Mesothelial cell of epicardium (in vitro differentiated cells): ENCODE measurements at regions not wholly inside any gene's neighbourhood (a gene's known extent, or its start where the extent isn't known, plus 50 kb on each side); places are given as distances from the start of the nearest gene placed in this dataset.

Experiments used
- DNase-seq, 2 experiments: peaks; one replicate each; pipeline ENCODE4 v3.0.0; 2021; ENCODE audit warnings: low spot score in 2 of 2; ENCODE audit not compliant: unreplicated experiment in 2 of 2
- H3K27ac Mint-ChIP-seq: 2 replicates; pipeline ENCODE4 v1.8.0; 2021; ENCODE audit warnings: mixed read lengths
- H3K27me3 Mint-ChIP-seq: 2 replicates; pipeline ENCODE4 v1.8.0; 2021; ENCODE audit warnings: low read depth, mixed read lengths
- H3K36me3 Mint-ChIP-seq: 2 replicates; pipeline ENCODE4 v1.8.0; 2021; ENCODE audit warnings: mixed read lengths
- H3K4me1 Mint-ChIP-seq: 2 replicates; pipeline ENCODE4 v1.8.0; 2021; ENCODE audit warnings: mixed read lengths
- H3K4me3 Mint-ChIP-seq: 2 replicates; pipeline ENCODE4 v1.8.0; 2021; ENCODE audit warnings: mild to moderate bottlenecking, moderate library complexity, mixed read lengths
- H3K9me3 Mint-ChIP-seq: 2 replicates; pipeline ENCODE4 v1.8.0; 2021; ENCODE audit warnings: mixed read lengths
- TF ChIP-seq, protein P1 (sequence below): fragments of 200-600 bp; sonication (generic); IDR thresholded peaks from one replicate; pipeline ENCODE4 v1.5.0; 2021; ENCODE audit warnings: antibody characterized with exemption; ENCODE audit not compliant: unreplicated experiment

DNA sequence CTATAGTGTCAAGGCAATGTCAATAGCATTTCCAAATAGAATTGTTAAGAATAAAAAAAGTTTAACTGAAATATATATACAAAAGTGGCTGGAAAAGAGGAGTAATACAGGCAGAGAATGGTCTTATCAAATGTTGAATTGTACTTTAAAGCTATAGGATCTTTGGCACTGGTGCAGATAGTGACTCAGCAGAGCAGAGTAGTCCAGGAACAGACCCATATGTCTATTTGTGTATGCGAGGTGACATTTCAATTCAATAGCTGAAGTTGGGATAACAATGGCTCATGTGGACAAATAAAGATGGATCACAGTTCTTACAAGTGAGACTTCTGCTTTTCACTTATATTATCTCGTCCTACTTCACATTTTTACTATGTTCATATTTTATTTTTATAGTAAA lies 543.0 kb upstream of the B3GALT2 start:
- H3K36me3 Mint-ChIP-seq, result peaks cover 1% of the 10 kb centered on the region
- H3K9me3 Mint-ChIP-seq, result peaks cover 4% of the 10 kb centered on the region
- no peaks in the 10 kb centered on the region for H3K27me3 Mint-ChIP-seq
- peaks cover 11% of the 10 kb centered on the region for H3K4me1 Mint-ChIP-seq
- TF ChIP-seq, protein P1, sequence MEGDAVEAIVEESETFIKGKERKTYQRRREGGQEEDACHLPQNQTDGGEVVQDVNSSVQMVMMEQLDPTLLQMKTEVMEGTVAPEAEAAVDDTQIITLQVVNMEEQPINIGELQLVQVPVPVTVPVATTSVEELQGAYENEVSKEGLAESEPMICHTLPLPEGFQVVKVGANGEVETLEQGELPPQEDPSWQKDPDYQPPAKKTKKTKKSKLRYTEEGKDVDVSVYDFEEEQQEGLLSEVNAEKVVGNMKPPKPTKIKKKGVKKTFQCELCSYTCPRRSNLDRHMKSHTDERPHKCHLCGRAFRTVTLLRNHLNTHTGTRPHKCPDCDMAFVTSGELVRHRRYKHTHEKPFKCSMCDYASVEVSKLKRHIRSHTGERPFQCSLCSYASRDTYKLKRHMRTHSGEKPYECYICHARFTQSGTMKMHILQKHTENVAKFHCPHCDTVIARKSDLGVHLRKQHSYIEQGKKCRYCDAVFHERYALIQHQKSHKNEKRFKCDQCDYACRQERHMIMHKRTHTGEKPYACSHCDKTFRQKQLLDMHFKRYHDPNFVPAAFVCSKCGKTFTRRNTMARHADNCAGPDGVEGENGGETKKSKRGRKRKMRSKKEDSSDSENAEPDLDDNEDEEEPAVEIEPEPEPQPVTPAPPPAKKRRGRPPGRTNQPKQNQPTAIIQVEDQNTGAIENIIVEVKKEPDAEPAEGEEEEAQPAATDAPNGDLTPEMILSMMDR, result no peak
- no peak for DNase-seq
- no peak overlapping the region for H3K4me3 Mint-ChIP-seq
- H3K27ac Mint-ChIP-seq, result no peak overlapping the region

DNA sequence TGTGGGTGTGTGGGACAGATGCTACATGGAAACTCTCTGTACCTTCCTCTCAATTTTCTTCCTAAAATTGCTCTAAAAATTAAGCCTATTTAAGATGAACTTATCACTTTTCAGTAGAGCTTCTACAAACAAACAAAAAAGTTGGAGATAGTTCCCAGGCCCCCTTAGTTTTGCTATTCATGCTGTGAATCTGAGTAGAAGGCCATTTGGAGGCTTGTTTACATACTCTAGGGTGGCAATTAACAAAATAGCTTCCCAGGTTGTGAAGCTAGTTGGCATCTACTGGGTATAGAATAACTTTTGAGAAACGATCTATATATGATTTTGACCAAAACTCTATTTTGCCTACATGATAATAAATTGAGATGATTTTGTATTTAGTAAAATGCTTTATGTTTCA lies 541.4 kb upstream of the B3GALT2 start:
- peaks cover 1% of the 10 kb centered on the region for H3K36me3 Mint-ChIP-seq
- no peak overlapping the region for H3K4me3 Mint-ChIP-seq
- peaks cover 12% of the 10 kb centered on the region for H3K4me1 Mint-ChIP-seq
- H3K9me3 Mint-ChIP-seq, result peaks cover 4% of the 10 kb centered on the region
- DNase-seq, result no peak
- no peak overlapping the region for H3K27ac Mint-ChIP-seq
- TF ChIP-seq, protein P1, result no peak
- no peaks in the 10 kb centered on the region for H3K27me3 Mint-ChIP-seq

DNA sequence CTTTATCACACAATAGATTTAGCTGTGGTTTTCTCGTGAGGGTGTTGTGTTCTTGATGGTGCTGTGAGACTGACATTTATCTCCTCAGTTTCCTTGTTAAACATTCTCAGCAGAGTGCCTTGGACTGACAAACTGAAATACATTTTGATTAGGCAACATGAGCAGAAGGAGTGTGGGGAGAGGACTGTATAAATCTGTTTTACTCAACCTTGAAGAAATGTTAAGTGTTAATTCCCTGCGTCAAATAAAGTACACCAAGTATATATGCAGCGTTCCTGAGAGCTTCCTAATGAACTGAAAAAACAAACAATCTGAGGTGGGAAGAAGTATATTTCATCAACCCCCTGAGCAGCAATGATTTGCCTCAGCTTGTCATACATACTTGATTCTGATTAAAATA lies 540.3 kb upstream of the B3GALT2 start:
- Mint-ChIP-seq H3K27me3 (no peaks in the 10 kb centered on the region), H3K4me1 (peaks cover 12% of the 10 kb centered on the region), H3K9me3 (peaks cover 3% of the 10 kb centered on the region), H3K27ac (no peak overlapping the region), H3K4me3 (no peak overlapping the region), H3K36me3 (peaks cover 1% of the 10 kb centered on the region)
- no peak for DNase-seq
- TF ChIP-seq, protein P1, result no peak

DNA sequence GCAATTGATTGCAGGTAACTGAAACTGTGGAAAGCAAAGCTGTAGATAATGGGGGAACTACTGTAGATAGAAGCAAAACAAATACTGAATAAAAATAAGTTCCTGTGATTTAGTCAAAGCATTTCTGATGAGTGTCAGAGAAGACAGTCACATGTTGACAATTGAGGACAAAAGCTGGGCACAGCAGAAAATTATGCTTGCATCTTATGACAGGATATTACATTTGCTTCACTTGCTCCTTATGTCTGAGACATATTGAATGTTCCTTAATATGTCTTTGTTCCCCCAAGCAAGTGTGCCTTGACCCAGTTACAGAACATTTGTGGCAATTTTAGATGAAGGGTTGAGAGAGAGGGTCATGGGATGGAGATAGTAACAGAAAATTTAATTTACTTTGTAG lies 526.0 kb upstream of the B3GALT2 start:
- no peak overlapping the region for H3K27ac Mint-ChIP-seq
- DNase-seq, result no peak
- no peaks in the 10 kb centered on the region for H3K4me1 Mint-ChIP-seq
- peaks cover 8% of the 10 kb centered on the region for H3K9me3 Mint-ChIP-seq
- TF ChIP-seq, protein P1, result no peak
- H3K27me3 Mint-ChIP-seq, result no peaks in the 10 kb centered on the region
- peaks cover 2% of the 10 kb centered on the region for H3K36me3 Mint-ChIP-seq
- no peak overlapping the region for H3K4me3 Mint-ChIP-seq

DNA sequence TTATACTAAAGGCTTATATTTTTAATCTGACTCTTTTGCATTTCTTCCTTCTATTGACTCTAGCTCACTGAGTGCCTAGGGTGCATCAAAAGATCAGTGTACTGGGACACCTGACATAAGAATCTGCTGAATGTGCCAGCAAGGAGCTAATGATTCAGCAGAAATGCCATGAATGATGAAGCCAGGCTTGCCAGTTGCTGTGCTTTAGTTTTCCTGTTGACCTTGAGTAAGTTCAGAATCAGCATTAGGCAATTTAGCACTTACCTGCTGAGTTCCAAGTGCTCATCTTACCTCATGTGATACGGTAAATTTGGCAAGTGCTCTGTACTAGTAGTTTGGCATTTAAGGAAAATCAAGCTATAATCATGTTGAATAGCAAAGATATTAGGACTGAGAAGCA lies 523.2 kb upstream of the B3GALT2 start:
- no peak overlapping the region for H3K4me3 Mint-ChIP-seq
- no peak for DNase-seq
- TF ChIP-seq, protein P1, result no peak
- no peaks in the 10 kb centered on the region for H3K27me3 Mint-ChIP-seq
- H3K4me1 Mint-ChIP-seq, result no peaks in the 10 kb centered on the region
- no peaks in the 10 kb centered on the region for H3K36me3 Mint-ChIP-seq
- H3K27ac Mint-ChIP-seq, result no peak overlapping the region
- H3K9me3 Mint-ChIP-seq, result peaks cover 4% of the 10 kb centered on the region
